WERI-Rb-1 (cell line): ENCODE measurements at regions not wholly inside any gene's neighbourhood (a gene's known extent, or its start where the extent isn't known, plus 50 kb on each side); places are given as distances from the start of the nearest gene placed in this dataset.
A peak's percentile ranks its signal among the peaks of the same experiment; 100 is the strongest.

ENCODE experiments used
- DNase-seq: peaks from one replicate; pipeline ENCODE4 v3.0.0-alpha.2; 2020
- H3K27ac ChIP-seq: fragments of 250-450 bp; sonication (Bioruptor Pico); 2 replicates; pipeline ENCODE4 v1.5.1; 2020; ENCODE audit warnings: mild to moderate bottlenecking, moderate library complexity
- H3K27me3 ChIP-seq: fragments of 250-450 bp; sonication (Bioruptor Pico); 2 replicates; pipeline ENCODE4 v1.5.1; 2021; ENCODE audit warnings: mild to moderate bottlenecking, low read depth, moderate library complexity; ENCODE audit not compliant: insufficient read depth, severe bottlenecking
- H3K36me3 ChIP-seq: fragments of 250-450 bp; sonication (Bioruptor Pico); 2 replicates; pipeline ENCODE4 v1.5.1; 2020; ENCODE audit warnings: mild to moderate bottlenecking, moderate library complexity
- H3K4me3 ChIP-seq: 2 replicates; pipeline ENCODE4 v1.5.1; 2011; ENCODE audit warnings: low read depth, mild to moderate bottlenecking, control low read depth, low read length
- H3K9me3 ChIP-seq: fragments of 250-450 bp; sonication (Bioruptor Pico); 2 replicates; pipeline ENCODE4 v1.5.1; 2021; ENCODE audit warnings: mild to moderate bottlenecking, moderate library complexity; ENCODE audit not compliant: severe bottlenecking
- CTCF ChIP-seq: IDR thresholded peaks from 2 replicates; pipeline ENCODE4 v1.5.1; 2011; ENCODE audit warnings: low read depth, mild to moderate bottlenecking, control low read depth, inconsistent platforms, low read length

GRCh38 chr5:96601200-96601599 is 61.0 kb upstream of the CAST start:
- no peak for TF ChIP-seq CTCF
- DNase-seq = no peak
- H3K9me3 ChIP-seq = no peaks in the 10 kb centered on the region
- no peak overlapping the region for H3K4me3 ChIP-seq
- H3K27me3 ChIP-seq = no peaks in the 10 kb centered on the region
- H3K36me3 ChIP-seq = no peaks in the 10 kb centered on the region
- no peak overlapping the region for H3K27ac ChIP-seq

DNA sequence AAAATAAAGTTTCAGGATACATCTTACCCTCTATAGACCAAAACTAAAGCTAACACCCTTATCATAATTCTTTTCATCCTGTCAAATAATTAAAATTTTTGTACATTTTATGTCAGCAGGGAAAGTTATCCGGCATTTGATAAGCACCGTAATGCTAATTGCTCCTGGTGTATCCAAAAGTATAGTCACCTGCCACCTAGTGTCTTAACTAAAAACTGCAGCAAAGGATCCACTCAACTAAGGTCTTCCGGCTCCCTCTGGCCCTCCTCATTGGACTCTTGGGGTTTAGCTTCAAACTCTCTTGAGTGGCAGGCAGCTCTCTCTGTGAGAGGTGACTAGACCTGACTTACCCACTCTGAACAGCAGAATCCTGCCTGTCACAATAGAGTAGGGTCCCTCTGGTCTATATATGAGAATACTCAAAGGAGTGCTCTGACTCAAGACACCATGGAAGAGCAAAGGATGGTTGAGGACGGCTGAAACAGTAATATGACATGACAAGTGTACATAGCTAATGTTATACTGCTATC is 60.4 kb upstream of the CAST start:
- Histone ChIP-seq H3K27me3 (no peaks in the 10 kb centered on the region), H3K9me3 (no peaks in the 10 kb centered on the region), H3K36me3 (no peaks in the 10 kb centered on the region), H3K27ac (no peak overlapping the region), H3K4me3 (no peak overlapping the region)
- TF ChIP-seq CTCF = peak; percentile 60
- peak; percentile 62 for DNase-seq

- no peak for TF ChIP-seq CTCF
- Histone ChIP-seq H3K9me3 (no peaks in the 10 kb centered on the region), H3K36me3 (no peaks in the 10 kb centered on the region), H3K27me3 (no peaks in the 10 kb centered on the region), H3K27ac (no peak overlapping the region), H3K4me3 (no peak overlapping the region)
- no peak for DNase-seq
Observed at GRCh38 chr5:96602776-96603175, 59.4 kb upstream of the CAST start.

- no peak for DNase-seq
- H3K9me3 ChIP-seq = no peaks in the 10 kb centered on the region
- no peaks in the 10 kb centered on the region for H3K36me3 ChIP-seq
- TF ChIP-seq CTCF = no peak
- H3K4me3 ChIP-seq = no peak overlapping the region
- no peak overlapping the region for H3K27ac ChIP-seq
- no peaks in the 10 kb centered on the region for H3K27me3 ChIP-seq
Observed at GRCh38 chr5:96605144-96605837, 56.9 kb upstream of the CAST start.

DNA sequence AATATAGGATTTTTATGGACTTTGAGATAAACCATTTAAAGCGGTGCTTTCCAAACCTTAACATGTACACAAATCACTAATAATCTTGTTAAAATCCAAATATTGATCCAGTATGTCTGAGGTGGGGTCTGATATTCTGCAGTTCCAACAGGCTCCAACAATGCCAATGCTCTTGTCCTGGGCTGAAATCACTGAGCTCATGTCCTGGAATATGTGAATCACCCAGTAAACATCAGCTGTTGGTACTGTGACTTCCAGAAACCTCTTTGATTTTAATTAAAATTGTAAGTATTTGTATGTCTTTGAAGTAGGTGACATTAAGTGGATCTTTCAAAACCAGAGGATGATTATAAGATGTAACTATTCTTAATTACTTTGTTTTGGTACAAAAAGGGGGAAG is 52.8 kb upstream of the CAST start:
- H3K4me3 ChIP-seq = no peak overlapping the region
- no peak for TF ChIP-seq CTCF
- DNase-seq = no peak
- no peaks in the 10 kb centered on the region for H3K9me3 ChIP-seq
- H3K36me3 ChIP-seq = no peaks in the 10 kb centered on the region
- H3K27me3 ChIP-seq = no peaks in the 10 kb centered on the region
- H3K27ac ChIP-seq = no peak overlapping the region

GRCh38 chr5:96610747-96611146 is 51.4 kb upstream of the CAST start:
- DNase-seq = no peak
- Histone ChIP-seq H3K4me3 (no peak overlapping the region), H3K27me3 (no peaks in the 10 kb centered on the region), H3K36me3 (no peaks in the 10 kb centered on the region), H3K9me3 (no peaks in the 10 kb centered on the region), H3K27ac (no peak overlapping the region)
- no peak for TF ChIP-seq CTCF
